T-cell (primary cell): ENCODE measurements at regions not wholly inside any gene's neighbourhood (a gene's known extent, or its start where the extent isn't known, plus 50 kb on each side); places are given as distances from the start of the nearest gene placed in this dataset.

Experiments
- ATAC-seq, 4 experiments: fragments of 200-7000 bp in 3 of 4; fragments of 150-1000 bp in 1 of 4; cut with Tn5 transposase; replicated peaks in 1 of 4; 1 replicate in 3 of 4; 2 replicates in 1 of 4; pipeline ENCODE4 v1.10.0; 2021; ENCODE audit warnings: moderate library complexity in 3 of 4, mild to moderate bottlenecking in 2 of 4, moderate number of reproducible peaks in 1 of 4
- CTCF ChIA-PET, 2 donors: fragments of 300-600 bp; sonication (Branson Sonifier 250); formaldehyde crosslinking; loops; one replicate each; lab custom pipeline; 2022; ENCODE audit warnings: antibody characterized with exemption in 2 of 2; lab: Charles Lee
- POLR2A ChIA-PET, 2 donors: fragments of 300-600 bp; sonication (Branson Sonifier 250); formaldehyde crosslinking; loops; one replicate each; lab custom pipeline; 2022; ENCODE audit warnings: antibody characterized with exemption in 2 of 2; lab: Charles Lee
- DNase-seq, 35 experiments: peaks; one replicate each; pipeline versions ENCODE4 v3.0.0 to v3.0.0-alpha.2; 2013 to 2023
- H3K27ac ChIP-seq: one replicate; pipeline ENCODE4 v1.5.1; 2013; ENCODE audit warnings: low read length
- H3K27me3 ChIP-seq, 2 experiments: replicated peaks in 1 of 2; 1 replicate in 1 of 2; 2 replicates in 1 of 2; pipeline versions ENCODE4 v1.6.1 to v1.7.0; 2013; ENCODE audit warnings: low read length in 1 of 2, mixed read lengths in 1 of 2; ENCODE audit not compliant: control insufficient read depth in 2 of 2, insufficient read depth in 2 of 2; ENCODE audit errors: extremely low read depth in 1 of 2
- H3K36me3 ChIP-seq, 2 donors: 1 replicate in 1 of 2; 2 replicates in 1 of 2; pipeline versions ENCODE4 v1.6.1 to v1.7.0; 2013; ENCODE audit warnings: low read length in 1 of 2; ENCODE audit not compliant: control insufficient read depth in 2 of 2, insufficient read depth in 1 of 2; ENCODE audit errors: extremely low read depth in 1 of 2
- H3K4me1 ChIP-seq, 2 experiments: 1 replicate in 1 of 2; 2 replicates in 1 of 2; pipeline versions ENCODE4 v1.6.1 to v1.7.0; 2013; ENCODE audit warnings: low read length in 2 of 2, mixed read lengths in 1 of 2; ENCODE audit not compliant: insufficient read depth in 2 of 2, control insufficient read depth in 1 of 2; ENCODE audit errors: extremely low read depth in 1 of 2
- H3K4me3 ChIP-seq, 2 donors: 1 replicate in 1 of 2; 2 replicates in 1 of 2; pipeline versions ENCODE4 v1.5.1 to v1.7.0; 2013; ENCODE audit warnings: mild to moderate bottlenecking in 2 of 2, low read length in 1 of 2, moderate library complexity in 1 of 2; ENCODE audit not compliant: control insufficient read depth in 1 of 2; ENCODE audit errors: extremely low read depth in 1 of 2
- H3K9me3 ChIP-seq: 2 replicates; pipeline ENCODE4 v1.7.0; 2013
- H3K27ac Mint-ChIP-seq, 2 donors: one replicate each; pipeline ENCODE4 v1.8.0; 2020 to 2021; ENCODE audit warnings: mild to moderate bottlenecking in 2 of 2, mixed read lengths in 2 of 2
- H3K27me3 Mint-ChIP-seq, 2 donors: one replicate each; pipeline ENCODE4 v1.8.0; 2021 to 2022; ENCODE audit warnings: mixed read lengths in 2 of 2
- H3K36me3 Mint-ChIP-seq: one replicate; pipeline ENCODE4 v1.8.0; 2021; ENCODE audit warnings: mixed read lengths
- H3K4me1 Mint-ChIP-seq, 3 donors: one replicate each; pipeline ENCODE4 v1.8.0; 2020 to 2022; ENCODE audit warnings: mixed read lengths in 3 of 3, mild to moderate bottlenecking in 1 of 3
- H3K4me3 Mint-ChIP-seq, 3 donors: one replicate each; pipeline ENCODE4 v1.8.0; 2020 to 2022; ENCODE audit warnings: mild to moderate bottlenecking in 3 of 3, mixed read lengths in 3 of 3, moderate library complexity in 3 of 3
- H3K9me3 Mint-ChIP-seq, 3 donors: one replicate each; pipeline ENCODE4 v1.8.0; 2020 to 2022; ENCODE audit warnings: mixed read lengths in 3 of 3
- WGBS: methylation state at CpG from one replicate; pipeline ENCODE4 v1.1.5; 2013; ENCODE audit warnings: missing lambda C conversion rate; ENCODE audit not compliant: insufficient coverage; 5-methylcytosine and 5-hydroxymethylcytosine counted together

DNA sequence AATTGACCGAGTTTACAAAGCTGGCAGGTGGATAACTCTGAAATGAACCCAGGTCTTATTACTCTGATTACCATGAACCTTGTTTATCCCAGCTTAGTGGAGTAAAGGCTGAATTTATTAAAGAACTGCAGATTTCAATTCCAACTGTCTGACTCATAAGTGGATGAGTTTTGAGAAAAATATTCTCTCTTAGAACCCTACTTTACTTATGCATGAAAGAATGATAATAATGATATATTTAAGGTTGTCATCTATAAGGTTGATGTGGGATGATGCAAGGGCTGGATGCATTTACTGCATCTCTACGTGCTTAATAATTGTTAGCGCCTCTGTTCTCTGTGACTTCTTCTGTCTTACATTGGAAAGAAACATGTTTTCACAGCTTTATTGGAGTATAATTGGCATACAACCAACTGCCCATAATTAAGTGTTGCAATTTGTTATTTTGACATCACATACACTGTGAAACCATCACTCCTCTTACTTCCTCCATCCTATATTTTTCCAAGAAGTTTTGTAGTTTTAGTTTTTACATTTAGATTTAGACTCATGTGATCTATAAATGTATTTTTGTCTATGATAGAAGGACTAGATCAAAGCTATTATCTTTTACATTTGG lies 771.2 kb upstream of the ARRDC4 start:
- Histone ChIP-seq H3K27me3 (no peaks in the 10 kb centered on the region), H3K9me3 (no peaks in the 10 kb centered on the region), H3K4me1 (no peaks in the 10 kb centered on the region), H3K4me3 (no peak overlapping the region), H3K27ac (no peak overlapping the region), H3K36me3 (no peaks in the 10 kb centered on the region)
- ChIA-PET POLR2A (no interaction called here), CTCF (no interaction called here)
- Mint-ChIP-seq H3K27ac (no peak overlapping the region), H3K27me3 (no peaks in the 10 kb centered on the region), H3K9me3 (peaks cover 0 to 19% (median 6%) of the 10 kb centered on the region in 3 donors), H3K4me1 (no peaks in the 10 kb centered on the region), H3K4me3 (no peak overlapping the region), H3K36me3 (no peaks in the 10 kb centered on the region)
- DNase-seq (no peak), ATAC-seq (no peak)
- WGBS, result 93% methylated on average over 2 of the region's 3 CpGs

GRCh38 chr15:97194750-97195149 lies 765.8 kb upstream of the ARRDC4 start:
- H3K4me3 ChIP-seq, result no peak overlapping the region
- Mint-ChIP-seq H3K27me3 (no peaks in the 10 kb centered on the region), H3K9me3 (peaks cover 0 to 6% (median under 1%) of the 10 kb centered on the region in 3 donors), H3K27ac (no peak overlapping the region), H3K4me3 (no peak overlapping the region), H3K4me1 (no peaks in the 10 kb centered on the region), H3K36me3 (no peaks in the 10 kb centered on the region)
- DNase-seq, result no peak
- H3K27ac ChIP-seq, result no peak overlapping the region
- no peak for ATAC-seq
- H3K9me3 ChIP-seq, result no peaks in the 10 kb centered on the region
- ChIA-PET POLR2A (no interaction called here), CTCF (no interaction called here)
- no peaks in the 10 kb centered on the region for H3K27me3 ChIP-seq
- no peaks in the 10 kb centered on the region for H3K4me1 ChIP-seq
- no peaks in the 10 kb centered on the region for H3K36me3 ChIP-seq
- no CpG with 5 or more reads among the region's 1 CpG for WGBS

DNA sequence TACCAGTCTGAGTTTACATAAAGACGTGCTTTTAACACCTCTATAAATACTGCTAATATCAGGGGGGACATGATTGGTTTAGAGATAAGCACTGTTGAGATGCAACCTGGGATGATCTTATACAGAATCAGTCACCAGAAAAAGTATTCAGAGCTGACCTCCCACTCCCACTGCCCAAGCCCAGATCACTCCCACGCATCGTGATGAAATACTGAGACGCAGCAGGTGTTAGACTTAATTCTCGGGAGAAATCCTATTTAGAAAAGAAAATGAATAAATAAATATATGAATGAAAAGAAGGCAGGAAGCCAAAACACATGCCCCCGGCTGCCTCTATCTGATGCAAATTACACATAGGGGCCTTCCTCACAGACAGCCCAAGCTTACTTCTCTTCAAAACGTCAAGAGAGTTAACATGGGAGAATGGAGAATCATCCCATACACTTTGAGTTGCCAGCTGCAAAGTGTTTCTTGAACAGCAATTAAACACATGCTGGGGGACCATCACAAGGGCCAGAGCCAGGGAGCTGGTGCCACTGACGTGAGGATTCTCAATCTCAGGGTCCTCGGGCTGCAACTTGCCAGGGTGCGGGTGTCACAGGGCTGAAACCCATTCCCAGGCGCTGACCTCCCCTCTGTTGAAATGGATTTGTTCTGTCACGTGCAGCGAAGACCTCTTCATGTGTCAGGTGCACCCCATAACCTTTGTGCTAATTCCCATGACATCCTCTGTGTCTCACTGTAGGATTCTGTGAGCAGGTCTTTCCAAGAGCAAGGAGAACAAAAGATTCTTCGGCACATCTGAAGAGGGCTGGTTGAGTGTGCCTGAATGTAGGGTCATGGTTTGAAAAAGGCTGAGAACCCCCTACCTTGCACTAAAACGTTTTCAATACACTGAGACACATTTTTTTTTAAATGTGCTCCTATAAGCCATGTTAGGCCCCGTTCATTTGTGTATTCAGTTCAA lies 764.2 kb upstream of the ARRDC4 start:
- ChIA-PET CTCF (interaction anchor here in 1 of 2 donors (0.7 kb wide), 1 partner anchor 11 kb away, joined by 4 read pairs; no protein-coding TSS in a partner anchor), POLR2A (no interaction called here)
- Mint-ChIP-seq H3K36me3 (no peaks in the 10 kb centered on the region), H3K27me3 (no peaks in the 10 kb centered on the region), H3K4me3 (no peak overlapping the region), H3K4me1 (no peaks in the 10 kb centered on the region), H3K27ac (no peak overlapping the region), H3K9me3 (peaks cover 0 to 5% (median 0%) of the 10 kb centered on the region in 3 donors)
- Histone ChIP-seq H3K27me3 (no peaks in the 10 kb centered on the region), H3K36me3 (no peaks in the 10 kb centered on the region), H3K27ac (no peak overlapping the region), H3K4me1 (no peaks in the 10 kb centered on the region), H3K4me3 (no peak overlapping the region), H3K9me3 (no peaks in the 10 kb centered on the region)
- WGBS, result 73% methylated on average over 6 of the region's 16 CpGs
- ATAC-seq (no peak), DNase-seq (no peak)

DNA sequence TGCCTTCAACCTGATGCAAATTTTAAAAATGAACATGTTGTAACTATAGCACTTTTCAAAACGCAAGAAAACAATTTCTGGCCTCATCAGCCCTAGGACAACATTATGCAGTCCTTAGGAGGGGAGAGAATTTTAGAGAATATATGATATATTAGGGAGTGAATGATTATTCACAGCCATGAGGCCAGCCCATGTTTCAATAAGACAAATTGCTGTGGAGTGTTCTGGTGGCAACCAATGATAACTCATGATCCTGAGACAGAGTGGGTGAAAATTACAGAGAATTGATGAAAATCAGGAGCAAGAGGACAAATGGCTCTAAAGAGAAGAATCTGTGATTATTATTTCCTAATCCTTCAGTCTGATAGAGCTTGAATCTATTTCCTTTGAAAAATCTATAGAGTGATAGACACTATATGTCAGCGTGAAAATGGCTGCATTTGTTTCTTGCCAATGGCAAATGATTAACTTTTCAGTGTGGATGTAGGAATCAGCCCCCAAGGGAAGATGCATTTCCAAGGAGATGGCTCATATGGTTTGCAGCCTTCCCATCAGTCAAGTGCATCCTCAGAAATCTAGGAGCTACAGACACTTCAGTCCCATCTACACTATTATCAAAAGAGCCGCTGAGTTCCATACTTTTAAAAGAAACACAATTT lies 761.0 kb upstream of the ARRDC4 start:
- H3K27ac ChIP-seq, result no peak overlapping the region
- CTCF ChIA-PET, result no interaction called here
- no peaks in the 10 kb centered on the region for H3K9me3 ChIP-seq
- no peak overlapping the region for H3K4me3 ChIP-seq
- DNase-seq (no peak), ATAC-seq (no peak)
- WGBS, result no CpG with 5 or more reads among the region's 3 CpGs
- Mint-ChIP-seq H3K27ac (no peak overlapping the region), H3K9me3 (no peaks in the 10 kb centered on the region), H3K4me3 (no peak overlapping the region), H3K4me1 (no peaks in the 10 kb centered on the region), H3K27me3 (no peaks in the 10 kb centered on the region), H3K36me3 (no peaks in the 10 kb centered on the region)
- POLR2A ChIA-PET, result no interaction called here
- no peaks in the 10 kb centered on the region for H3K27me3 ChIP-seq
- no peaks in the 10 kb centered on the region for H3K4me1 ChIP-seq
- H3K36me3 ChIP-seq, result no peaks in the 10 kb centered on the region

GRCh38 chr15:97200161-97200560 lies 760.3 kb upstream of the ARRDC4 start:
- no peaks in the 10 kb centered on the region for H3K9me3 ChIP-seq
- Mint-ChIP-seq H3K9me3 (no peaks in the 10 kb centered on the region), H3K36me3 (no peaks in the 10 kb centered on the region), H3K4me3 (no peak overlapping the region), H3K27ac (no peak overlapping the region), H3K27me3 (no peaks in the 10 kb centered on the region), H3K4me1 (no peaks in the 10 kb centered on the region)
- WGBS, result no CpG with 5 or more reads among the region's 2 CpGs
- no peaks in the 10 kb centered on the region for H3K4me1 ChIP-seq
- no peaks in the 10 kb centered on the region for H3K36me3 ChIP-seq
- CTCF ChIA-PET, result no interaction called here
- H3K27ac ChIP-seq, result no peak overlapping the region
- ATAC-seq, result no peak
- no peaks in the 10 kb centered on the region for H3K27me3 ChIP-seq
- no peak overlapping the region for H3K4me3 ChIP-seq
- DNase-seq, result no peak
- POLR2A ChIA-PET, result no interaction called here

DNA sequence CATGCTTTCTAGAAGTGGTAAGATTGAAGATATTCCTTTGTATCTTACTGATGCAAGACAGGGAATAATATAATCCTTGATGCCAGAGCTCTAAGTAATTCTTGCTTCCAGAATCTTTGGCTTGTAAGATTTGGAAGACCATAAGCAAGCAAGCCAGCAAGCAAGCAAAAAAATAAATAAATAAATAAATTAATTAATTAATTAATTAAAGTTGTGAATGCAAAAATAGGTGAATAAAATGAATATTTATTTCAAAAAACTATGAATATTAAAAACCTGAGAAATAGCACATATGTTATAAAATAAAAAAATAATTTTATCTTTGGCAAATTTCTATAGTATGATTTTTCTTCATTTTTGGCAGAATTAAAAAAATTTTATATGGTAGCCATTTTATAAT lies 750.2 kb upstream of the ARRDC4 start:
- Mint-ChIP-seq H3K27me3 (no peaks in the 10 kb centered on the region), H3K4me3 (no peak overlapping the region), H3K4me1 (no peaks in the 10 kb centered on the region), H3K27ac (no peak overlapping the region), H3K36me3 (no peaks in the 10 kb centered on the region), H3K9me3 (peaks cover 0 to 8% (median 7%) of the 10 kb centered on the region in 3 donors)
- Histone ChIP-seq H3K9me3 (no peaks in the 10 kb centered on the region), H3K27ac (no peak overlapping the region), H3K4me1 (no peaks in the 10 kb centered on the region), H3K36me3 (no peaks in the 10 kb centered on the region), H3K27me3 (no peaks in the 10 kb centered on the region), H3K4me3 (no peak overlapping the region)
- DNase-seq (no peak), ATAC-seq (no peak)
- ChIA-PET POLR2A (no interaction called here), CTCF (interaction anchor here in 1 of 2 donors (0.6 kb wide), 1 partner anchor 132 kb away, joined by 8 read pairs; no protein-coding TSS in a partner anchor)
